Activated CD8-positive, alpha-beta T cell treated with anti-CD3 and anti-CD28 coated beads for 36 hours (primary cell): ENCODE measurements at regions not wholly inside any gene's neighbourhood (a gene's known extent, or its start where the extent isn't known, plus 50 kb on each side); places are given as distances from the start of the nearest gene placed in this dataset.

Experiments
- ATAC-seq: fragments of 200-7000 bp; cut with Tn5 transposase; one replicate; pipeline ENCODE4 v1.10.0; 2021; ENCODE audit warnings: mild to moderate bottlenecking, moderate library complexity
- CTCF ChIA-PET: fragments of 350-600 bp; sonication (Branson Sonifier 250); formaldehyde crosslinking; loops from one replicate; lab custom pipeline; 2021; ENCODE audit warnings: antibody characterized with exemption; lab: Charles Lee
- POLR2A ChIA-PET: fragments of 350-600 bp; sonication (Branson Sonifier 250); formaldehyde crosslinking; loops from one replicate; lab custom pipeline; 2021; ENCODE audit warnings: antibody characterized with exemption; lab: Charles Lee
- DNase-seq: peaks from one replicate; pipeline ENCODE4 v3.0.0-alpha.2; 2020
- H3K27ac Mint-ChIP-seq: one replicate; pipeline ENCODE4 v1.8.0; 2021; ENCODE audit warnings: mild to moderate bottlenecking, mixed read lengths
- H3K27me3 Mint-ChIP-seq: one replicate; pipeline ENCODE4 v1.8.0; 2021; ENCODE audit warnings: mixed read lengths
- H3K36me3 Mint-ChIP-seq: one replicate; pipeline ENCODE4 v1.8.0; 2021; ENCODE audit warnings: low read depth, mixed read lengths
- H3K4me1 Mint-ChIP-seq: one replicate; pipeline ENCODE4 v1.8.0; 2021; ENCODE audit warnings: low read depth, mixed read lengths
- H3K4me3 Mint-ChIP-seq: one replicate; pipeline ENCODE4 v1.8.0; 2021; ENCODE audit warnings: mild to moderate bottlenecking, moderate library complexity, mixed read lengths
- H3K9me3 Mint-ChIP-seq: one replicate; pipeline ENCODE4 v1.8.0; 2021; ENCODE audit warnings: mixed read lengths
- intact Hi-C: fragments of 100-400 bp; cut with micrococcal nuclease; formaldehyde crosslinking; loops from one replicate; pipeline ENCODE4 v1.10.0; 2022
- TF ChIP-seq, protein P1 (sequence below): fragments of 200-600 bp; IDR thresholded peaks from one replicate; pipeline ENCODE4 v1.8.0; 2022; ENCODE audit warnings: antibody characterized with exemption, mild to moderate bottlenecking

- Mint-ChIP-seq H3K4me1 (no peaks in the 10 kb centered on the region), H3K36me3 (no peaks in the 10 kb centered on the region), H3K9me3 (no peaks in the 10 kb centered on the region), H3K27me3 (peaks cover 11% of the 10 kb centered on the region), H3K27ac (no peak overlapping the region), H3K4me3 (no peak overlapping the region)
- TF ChIP-seq, protein P1, sequence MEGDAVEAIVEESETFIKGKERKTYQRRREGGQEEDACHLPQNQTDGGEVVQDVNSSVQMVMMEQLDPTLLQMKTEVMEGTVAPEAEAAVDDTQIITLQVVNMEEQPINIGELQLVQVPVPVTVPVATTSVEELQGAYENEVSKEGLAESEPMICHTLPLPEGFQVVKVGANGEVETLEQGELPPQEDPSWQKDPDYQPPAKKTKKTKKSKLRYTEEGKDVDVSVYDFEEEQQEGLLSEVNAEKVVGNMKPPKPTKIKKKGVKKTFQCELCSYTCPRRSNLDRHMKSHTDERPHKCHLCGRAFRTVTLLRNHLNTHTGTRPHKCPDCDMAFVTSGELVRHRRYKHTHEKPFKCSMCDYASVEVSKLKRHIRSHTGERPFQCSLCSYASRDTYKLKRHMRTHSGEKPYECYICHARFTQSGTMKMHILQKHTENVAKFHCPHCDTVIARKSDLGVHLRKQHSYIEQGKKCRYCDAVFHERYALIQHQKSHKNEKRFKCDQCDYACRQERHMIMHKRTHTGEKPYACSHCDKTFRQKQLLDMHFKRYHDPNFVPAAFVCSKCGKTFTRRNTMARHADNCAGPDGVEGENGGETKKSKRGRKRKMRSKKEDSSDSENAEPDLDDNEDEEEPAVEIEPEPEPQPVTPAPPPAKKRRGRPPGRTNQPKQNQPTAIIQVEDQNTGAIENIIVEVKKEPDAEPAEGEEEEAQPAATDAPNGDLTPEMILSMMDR = no peak
- intact Hi-C loops = no loop called here
- DNase-seq (no peak), ATAC-seq (no peak)
- ChIA-PET CTCF (no interaction called here), POLR2A (interaction anchor here (0.6 kb wide), 1 partner anchor 544 kb away, joined by 4 read pairs; no protein-coding TSS in a partner anchor)
Observed at GRCh38 chr4:14916554-14917297, 85.6 kb upstream of the CPEB2 start.

GRCh38 chr4:14917298-14917633 lies 85.0 kb upstream of the CPEB2 start:
- DNase-seq (no peak), ATAC-seq (no peak)
- Mint-ChIP-seq H3K9me3 (no peaks in the 10 kb centered on the region), H3K36me3 (no peaks in the 10 kb centered on the region), H3K27ac (no peak overlapping the region), H3K4me3 (no peak overlapping the region), H3K27me3 (peaks cover 11% of the 10 kb centered on the region), H3K4me1 (no peaks in the 10 kb centered on the region)
- CTCF ChIA-PET = no interaction called here
- TF ChIP-seq, protein P1 = no peak
- POLR2A ChIA-PET = no interaction called here
- intact Hi-C loops = no loop called here

GRCh38 chr4:14918336-14918735 lies 83.9 kb upstream of the CPEB2 start:
- Mint-ChIP-seq H3K27me3 (peaks cover 8% of the 10 kb centered on the region), H3K4me3 (no peak overlapping the region), H3K36me3 (no peaks in the 10 kb centered on the region), H3K27ac (no peak overlapping the region), H3K9me3 (no peaks in the 10 kb centered on the region), H3K4me1 (no peaks in the 10 kb centered on the region)
- TF ChIP-seq, protein P1 = no peak
- CTCF ChIA-PET = no interaction called here
- no peak for DNase-seq
- intact Hi-C loops = no loop called here
- POLR2A ChIA-PET = interaction anchor here (0.9 kb wide), 1 partner anchor 62 kb away, joined by 4 read pairs; no protein-coding TSS in a partner anchor
- no peak for ATAC-seq

DNA sequence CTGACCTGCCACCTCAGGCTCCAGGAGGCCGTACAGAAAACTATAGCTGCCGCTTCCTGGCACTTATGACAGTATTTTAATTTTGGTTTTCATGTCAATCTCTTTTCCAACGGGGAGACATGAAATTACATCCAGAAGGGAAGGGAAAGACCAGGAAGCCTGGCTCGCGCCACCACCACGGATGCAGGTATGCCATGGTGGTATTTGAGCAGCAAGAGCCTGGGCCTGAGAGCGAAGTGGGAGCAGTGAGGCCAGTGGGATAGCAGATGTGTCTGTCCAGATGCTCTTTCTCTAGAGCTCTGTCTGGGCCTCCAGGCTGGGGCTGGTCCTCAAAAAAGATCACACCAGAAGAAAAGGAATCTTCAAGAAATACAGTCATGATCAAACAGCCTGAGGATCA lies 82.5 kb upstream of the CPEB2 start:
- CTCF ChIA-PET = no interaction called here
- no peaks in the 10 kb centered on the region for H3K4me1 Mint-ChIP-seq
- intact Hi-C loops = loop anchor here (5.0 to 10.0 kb wide), 2 partner anchors 62 to 85 kb away; partner anchors contain the start of gene CPEB2
- TF ChIP-seq, protein P1 = no peak
- ATAC-seq (no peak), DNase-seq (no peak)
- no peaks in the 10 kb centered on the region for H3K9me3 Mint-ChIP-seq
- H3K4me3 Mint-ChIP-seq = no peak overlapping the region
- no peaks in the 10 kb centered on the region for H3K36me3 Mint-ChIP-seq
- POLR2A ChIA-PET = no interaction called here
- H3K27ac Mint-ChIP-seq = no peak overlapping the region
- peaks cover 8% of the 10 kb centered on the region for H3K27me3 Mint-ChIP-seq

DNA sequence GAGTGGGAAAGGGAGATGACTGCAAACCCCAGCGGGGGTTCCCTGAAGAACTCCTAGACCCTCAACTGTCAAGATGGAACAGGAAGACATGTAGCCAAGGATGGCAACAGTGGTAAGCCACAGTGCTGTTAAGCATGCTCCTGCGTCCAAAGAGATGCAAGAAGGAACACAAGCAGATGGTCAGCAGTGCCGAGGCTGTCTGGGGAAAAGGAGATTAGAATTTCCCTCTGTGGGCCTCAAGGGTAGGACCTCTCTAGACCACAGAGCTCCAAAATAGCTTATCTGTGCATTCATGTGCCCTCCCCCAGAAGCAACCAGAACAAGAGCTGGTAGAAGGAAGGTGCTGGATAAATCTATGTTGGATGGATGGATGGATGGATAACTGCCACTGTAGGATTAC lies 82.0 kb upstream of the CPEB2 start:
- CTCF ChIA-PET = no interaction called here

More for the DNA sequence above, 82.0 kb upstream of the CPEB2 start:
- Mint-ChIP-seq H3K27me3 (peaks cover 5% of the 10 kb centered on the region), H3K4me1 (no peaks in the 10 kb centered on the region), H3K27ac (no peak overlapping the region), H3K4me3 (no peak overlapping the region), H3K36me3 (no peaks in the 10 kb centered on the region), H3K9me3 (no peaks in the 10 kb centered on the region)
- intact Hi-C loops = loop anchor here (5.0 to 10.0 kb wide), 2 partner anchors 63 to 85 kb away; partner anchors contain the start of gene CPEB2
- TF ChIP-seq, protein P1 = no peak
- DNase-seq (no peak), ATAC-seq (no peak)
- POLR2A ChIA-PET = no interaction called here
